ENCODE measurements at regions not wholly inside any gene's neighbourhood (a gene's known extent, or its start where the extent isn't known, plus 50 kb on each side); places are given as distances from the start of the nearest gene placed in this dataset.

- TF ChIP-seq SOX6 (IDR thresholded peaks at IDR 0.05) (no peak), ZNF507 (tag; conservative IDR thresholded peaks at IDR 0.05) (no peak), SPI1 (IDR thresholded peaks at IDR 0.05; ENCODE audit: borderline replicate concordance, low read depth, low read length) (no peak), HMGN3 (IDR thresholded peaks at IDR 0.05; ENCODE audit: borderline replicate concordance, extremely low read depth, insufficient read length, low read depth, low read length) (no peak), ZNF124 (CRISPR knock-in tag; IDR thresholded peaks at IDR 0.05) (no peak), ZNF143 (CRISPR knock-in tag; IDR thresholded peaks at IDR 0.05) (no peak), BMI1 (IDR thresholded peaks at IDR 0.05; ENCODE audit: low read length) (no peak), TAF1 (IDR thresholded peaks at IDR 0.05; ENCODE audit: control insufficient read depth, extremely low read depth, insufficient read depth, low read length, severe bottlenecking) (no peak), RBM15 (IDR thresholded peaks at IDR 0.05; ENCODE audit: insufficient read depth, low read length) (no peak), ZC3H8 (IDR thresholded peaks at IDR 0.05) (no peak), FOXP4 (CRISPR knock-in tag; IDR thresholded peaks at IDR 0.05; ENCODE audit: borderline replicate concordance) (no peak)
- intact Hi-C loops (cut with micrococcal nuclease) (loop anchor here (10.0 kb wide), 1 partner anchor 294 kb away; no protein-coding TSS in a partner anchor), in situ Hi-C loops (cut with MboI) (loop anchor here (10.0 kb wide), 1 partner anchor 526 kb away; no protein-coding TSS in a partner anchor)
- ChIA-PET POLR2A (interaction anchor here (0.7 kb wide), 1 partner anchor 55 kb away, joined by 3 read pairs; no protein-coding TSS in a partner anchor), CTCF (ENCODE audit: low intra/inter-chr PET ratio) (no interaction called here)
- Histone ChIP-seq H3K27ac (ENCODE audit: extremely low read depth, low read depth, low read length) (no peak overlapping the region), H3K79me2 (ENCODE audit: control insufficient read depth, insufficient read depth, low read length) (no peaks in the 10 kb centered on the region), H3K4me2 (ENCODE audit: insufficient read depth, low read length) (no peak overlapping the region), H2AFZ (ENCODE audit: low read depth, low read length) (no peak overlapping the region), H3K4me1 (replicated peaks in 1 of 2; ENCODE audit: control insufficient read depth in 2 of 2, insufficient read depth in 2 of 2, low read length in 2 of 2) (no peaks in the 10 kb centered on the region), H3K9me3 (replicated peaks; ENCODE audit: control insufficient read depth, insufficient read depth, low read depth, low read length) (no peaks in the 10 kb centered on the region), H4K20me1 (replicated peaks; ENCODE audit: control insufficient read depth, insufficient read depth, low read length) (no peaks in the 10 kb centered on the region; the same call in 1 of the 2 replicates), H3K9me1 (ENCODE audit: control insufficient read depth, insufficient read depth, low read length) (no peaks in the 10 kb centered on the region), H3K36me3 (ENCODE audit: control insufficient read depth, insufficient read depth, low read length) (no peaks in the 10 kb centered on the region), H3K9ac (ENCODE audit: insufficient read depth in 1 of 2, low read depth in 2 of 2, low read length in 2 of 2) (no peak overlapping the region), H3K4me3 (no peak overlapping the region), H3K27me3 (ENCODE audit: control insufficient read depth in 2 of 2, insufficient read depth in 2 of 2, low read length in 2 of 2) (peaks cover 0 to 3% of the 10 kb centered on the region in 2 experiments; a peak in 1 of 5 replicates)
- DNase-seq (ENCODE audit: extremely low read depth in 1 of 4, low spot score in 3 of 4) (no peak), FAIRE-seq (no peak), ATAC-seq (no peak)
- BruUV-seq (replicated peaks): no TSS peak
- 1% methylated on average over 5 of the region's 5 CpGs for WGBS (ENCODE audit: insufficient coverage, low coverage, missing lambda C conversion rate)
Observed at GRCh38 chr5:159448841-159449407, 118.6 kb upstream of the IL12B start.
